ENCODE measurements at regions not wholly inside any gene's neighbourhood (a gene's known extent, or its start where the extent isn't known, plus 50 kb on each side); places are given as distances from the start of the nearest gene placed in this dataset.

- no peak overlapping the region for H3K4me2 ChIP-seq (ENCODE audit: low read depth, low read length, poor library complexity, severe bottlenecking)
Measured at GRCh38 chr12:19967431-19967830, 400.9 kb upstream of the PDE3A start.

GRCh38 chr12:19970116-19970515, 398.2 kb upstream of the PDE3A start:
- no peak for TF ChIP-seq EZH2phosphoT487 (IDR thresholded peaks at IDR 0.05; ENCODE audit: borderline replicate concordance)
- no peak for TF ChIP-seq CTCF (conservative IDR thresholded peaks at IDR 0.05; ENCODE audit: low read length)
- Histone ChIP-seq H3K9ac (ENCODE audit: low read depth, low read length, poor library complexity, severe bottlenecking) (no peak overlapping the region), H3K79me2 (ENCODE audit: insufficient read depth, low read length) (no peaks in the 10 kb centered on the region), H3K9me3 (ENCODE audit: insufficient read depth, low read depth, low read length) (no peaks in the 10 kb centered on the region), H3F3A (ENCODE audit: low read depth) (no peaks in the 10 kb centered on the region), H3K9me2 (replicated peaks; ENCODE audit: low read depth, low read length) (no peaks in the 10 kb centered on the region), H4K20me1 (ENCODE audit: insufficient read depth, low read length, poor library complexity, severe bottlenecking) (no peaks in the 10 kb centered on the region), H3K36me3 (ENCODE audit: insufficient read depth, low read length) (no peaks in the 10 kb centered on the region), H3K4me1 (ENCODE audit: insufficient read depth, low read length, poor library complexity, severe bottlenecking) (no peaks in the 10 kb centered on the region), H3K27me3 (ENCODE audit: insufficient read depth, low read length, poor library complexity, severe bottlenecking) (no peaks in the 10 kb centered on the region), H3K4me2 (ENCODE audit: low read depth, low read length, poor library complexity, severe bottlenecking) (no peak overlapping the region), H2AFZ (ENCODE audit: low read length) (no peak overlapping the region), H3K4me3 (ENCODE audit: low read length, poor library complexity, severe bottlenecking) (no peak overlapping the region)

More at GRCh38 chr12:19967431-19967830, 400.9 kb upstream of the PDE3A start:
- Histone ChIP-seq H3K4me3 (ENCODE audit: low read length, poor library complexity, severe bottlenecking) (no peak overlapping the region), H3K36me3 (ENCODE audit: insufficient read depth, low read length) (no peaks in the 10 kb centered on the region), H3K9ac (ENCODE audit: low read depth, low read length, poor library complexity, severe bottlenecking) (no peak overlapping the region), H3K27me3 (ENCODE audit: insufficient read depth, low read length, poor library complexity, severe bottlenecking) (no peaks in the 10 kb centered on the region), H3K9me3 (ENCODE audit: insufficient read depth, low read depth, low read length) (no peaks in the 10 kb centered on the region), H3K4me1 (ENCODE audit: insufficient read depth, low read length, poor library complexity, severe bottlenecking) (no peaks in the 10 kb centered on the region), H3F3A (ENCODE audit: low read depth) (no peaks in the 10 kb centered on the region), H3K9me2 (replicated peaks; ENCODE audit: low read depth, low read length) (no peaks in the 10 kb centered on the region), H2AFZ (ENCODE audit: low read length) (no peak overlapping the region), H3K79me2 (ENCODE audit: insufficient read depth, low read length) (no peaks in the 10 kb centered on the region), H4K20me1 (ENCODE audit: insufficient read depth, low read length, poor library complexity, severe bottlenecking) (no peaks in the 10 kb centered on the region)
- TF ChIP-seq EZH2phosphoT487 (IDR thresholded peaks at IDR 0.05; ENCODE audit: borderline replicate concordance): no peak
- TF ChIP-seq CTCF (conservative IDR thresholded peaks at IDR 0.05; ENCODE audit: low read length): no peak

GRCh38 chr12:19970821-19971220, 397.5 kb upstream of the PDE3A start:
- H3K36me3 ChIP-seq (ENCODE audit: insufficient read depth, low read length): no peaks in the 10 kb centered on the region
- no peak overlapping the region for H2AFZ ChIP-seq (ENCODE audit: low read length)
- no peaks in the 10 kb centered on the region for H3K79me2 ChIP-seq (ENCODE audit: insufficient read depth, low read length)
- H3K27me3 ChIP-seq (ENCODE audit: insufficient read depth, low read length, poor library complexity, severe bottlenecking): no peaks in the 10 kb centered on the region
- H3K9ac ChIP-seq (ENCODE audit: low read depth, low read length, poor library complexity, severe bottlenecking): no peak overlapping the region
- no peaks in the 10 kb centered on the region for H3F3A ChIP-seq (ENCODE audit: low read depth)
- H3K4me3 ChIP-seq (ENCODE audit: low read length, poor library complexity, severe bottlenecking): no peak overlapping the region
- no peak for TF ChIP-seq EZH2phosphoT487 (IDR thresholded peaks at IDR 0.05; ENCODE audit: borderline replicate concordance)
- no peak for TF ChIP-seq CTCF (conservative IDR thresholded peaks at IDR 0.05; ENCODE audit: low read length)
- H3K4me2 ChIP-seq (ENCODE audit: low read depth, low read length, poor library complexity, severe bottlenecking): no peak overlapping the region
- no peaks in the 10 kb centered on the region for H3K4me1 ChIP-seq (ENCODE audit: insufficient read depth, low read length, poor library complexity, severe bottlenecking)
- H3K9me3 ChIP-seq (ENCODE audit: insufficient read depth, low read depth, low read length): no peaks in the 10 kb centered on the region
- H4K20me1 ChIP-seq (ENCODE audit: insufficient read depth, low read length, poor library complexity, severe bottlenecking): no peaks in the 10 kb centered on the region
- H3K9me2 ChIP-seq (replicated peaks; ENCODE audit: low read depth, low read length): no peaks in the 10 kb centered on the region
